Lung (tissue), 11 donors: ENCODE measurements at regions not wholly inside any gene's neighbourhood (a gene's known extent, or its start where the extent isn't known, plus 50 kb on each side); places are given as distances from the start of the nearest gene placed in this dataset.
A peak's percentile ranks its signal among the peaks of the same experiment; 100 is the strongest.

Experiments used
- ATAC-seq: fragments of 200-7000 bp; cut with Tn5 transposase; one replicate; pipeline ENCODE4 v1.9.1; 2020; ENCODE audit warnings: moderate number of reproducible peaks; ENCODE audit not compliant: insufficient read depth, low FRiP score
- DNase-seq, 3 donors: peaks; one replicate each; pipeline ENCODE4 v3.0.0-alpha.2; 2013 to 2017
- H3K27ac ChIP-seq, 2 donors: one replicate each; pipeline ENCODE4 v1.5.1; 2013; ENCODE audit warnings: mild to moderate bottlenecking in 2 of 2, moderate library complexity in 2 of 2, control low read depth in 1 of 2, inconsistent platforms in 1 of 2, low read depth in 1 of 2, low read length in 1 of 2
- H3K27me3 ChIP-seq, 3 donors: one replicate each; pipeline ENCODE4 v1.5.1; 2013; ENCODE audit warnings: low read length in 2 of 3; ENCODE audit not compliant: control insufficient read depth in 3 of 3, insufficient read depth in 3 of 3
- H3K36me3 ChIP-seq, 4 donors: one replicate each; pipeline ENCODE4 v1.5.1; 2013; ENCODE audit warnings: low read length in 4 of 4, mild to moderate bottlenecking in 1 of 4, moderate library complexity in 1 of 4; ENCODE audit not compliant: control insufficient read depth in 4 of 4, insufficient read depth in 4 of 4
- H3K4me1 ChIP-seq, 5 donors: one replicate each; pipeline ENCODE4 v1.5.1; 2013; ENCODE audit warnings: low read length in 5 of 5, mild to moderate bottlenecking in 2 of 5, moderate library complexity in 1 of 5; ENCODE audit not compliant: control insufficient read depth in 5 of 5, insufficient read depth in 5 of 5
- H3K4me3 ChIP-seq: one replicate; pipeline ENCODE4 v1.5.1; 2013; ENCODE audit warnings: mild to moderate bottlenecking, control low read depth, moderate library complexity
- H3K9ac ChIP-seq, 2 donors: one replicate each; pipeline ENCODE4 v1.5.1; 2013; ENCODE audit warnings: low read length in 2 of 2, control low read depth in 1 of 2; ENCODE audit not compliant: insufficient read depth in 1 of 2
- H3K9me3 ChIP-seq, 4 donors: one replicate each; pipeline ENCODE4 v1.5.1; 2013; ENCODE audit warnings: low read length in 3 of 4, mild to moderate bottlenecking in 1 of 4, moderate library complexity in 1 of 4; ENCODE audit not compliant: control insufficient read depth in 4 of 4, insufficient read depth in 3 of 4
- WGBS, 2 donors: extraction: QIAGEN DNeasy Blood & Tissue Kit; methylation state at CpG; one replicate each; pipeline ENCODE4 v1.1.7; 2013; 5-methylcytosine and 5-hydroxymethylcytosine counted together
- TF ChIP-seq, protein P1 (sequence below): IDR thresholded peaks from 2 replicates; pipeline ENCODE4 v1.5.1; 2012; ENCODE audit warnings: mild to moderate bottlenecking; ENCODE audit errors: control extremely low read depth, extremely low read depth
- donor health status: control.
- donor health status: control.
- donor health status: Bipolar disorder and iron deficiency.
- donor health status: healthy.
- donor health status: DM: yes; HTN: yes; CAD: no.

DNA sequence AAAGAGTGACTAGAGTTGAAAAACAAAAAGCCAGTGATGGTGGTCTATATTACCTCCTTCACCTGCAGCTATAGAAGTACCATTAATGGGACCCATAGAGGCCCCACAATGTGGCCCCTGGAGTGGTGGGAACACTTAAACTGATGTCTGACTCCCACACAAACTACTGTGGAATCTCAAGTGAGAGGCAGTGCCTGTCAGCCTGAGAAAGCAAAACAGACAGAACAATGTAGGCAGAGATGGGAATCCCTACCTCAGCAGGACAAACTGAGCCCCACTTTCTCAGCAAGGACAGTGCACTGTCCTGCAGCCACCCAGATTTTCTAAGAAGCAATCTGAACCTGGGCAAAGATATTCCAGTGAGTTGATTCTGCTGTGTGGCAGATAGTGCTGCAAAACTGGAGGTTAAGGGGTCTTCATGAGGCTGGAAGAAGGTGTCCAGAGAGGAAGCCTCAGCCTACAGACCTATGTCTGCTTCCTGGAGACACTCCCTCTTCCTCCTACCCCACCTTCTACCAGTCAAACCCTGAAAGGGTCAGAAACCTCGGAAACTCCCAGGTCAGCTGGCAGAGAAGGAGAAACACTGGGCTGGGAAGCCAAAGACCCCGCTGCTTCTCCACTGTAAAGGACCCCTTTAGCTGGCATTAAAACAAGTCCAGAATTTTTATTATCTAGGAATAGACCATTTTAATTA lies 228.7 kb downstream of the C1orf94 start:
- DNase-seq (no peak), ATAC-seq (no peak)
- no peaks in the 10 kb centered on the region for H3K27me3 ChIP-seq
- H3K36me3 ChIP-seq = no peaks in the 10 kb centered on the region
- peaks cover 0 to 11% (median 0%) of the 10 kb centered on the region in 5 donors for H3K4me1 ChIP-seq
- no peaks in the 10 kb centered on the region for H3K9me3 ChIP-seq
- H3K9ac ChIP-seq = no peak overlapping the region
- H3K4me3 ChIP-seq = no peak overlapping the region
- H3K27ac ChIP-seq = peak overlapping the region in 1 of 2 donors; percentile 59
- 63 to 73% methylated on average over 2 of the region's 2 CpGs for WGBS, 2 donors
- TF ChIP-seq, protein P1, sequence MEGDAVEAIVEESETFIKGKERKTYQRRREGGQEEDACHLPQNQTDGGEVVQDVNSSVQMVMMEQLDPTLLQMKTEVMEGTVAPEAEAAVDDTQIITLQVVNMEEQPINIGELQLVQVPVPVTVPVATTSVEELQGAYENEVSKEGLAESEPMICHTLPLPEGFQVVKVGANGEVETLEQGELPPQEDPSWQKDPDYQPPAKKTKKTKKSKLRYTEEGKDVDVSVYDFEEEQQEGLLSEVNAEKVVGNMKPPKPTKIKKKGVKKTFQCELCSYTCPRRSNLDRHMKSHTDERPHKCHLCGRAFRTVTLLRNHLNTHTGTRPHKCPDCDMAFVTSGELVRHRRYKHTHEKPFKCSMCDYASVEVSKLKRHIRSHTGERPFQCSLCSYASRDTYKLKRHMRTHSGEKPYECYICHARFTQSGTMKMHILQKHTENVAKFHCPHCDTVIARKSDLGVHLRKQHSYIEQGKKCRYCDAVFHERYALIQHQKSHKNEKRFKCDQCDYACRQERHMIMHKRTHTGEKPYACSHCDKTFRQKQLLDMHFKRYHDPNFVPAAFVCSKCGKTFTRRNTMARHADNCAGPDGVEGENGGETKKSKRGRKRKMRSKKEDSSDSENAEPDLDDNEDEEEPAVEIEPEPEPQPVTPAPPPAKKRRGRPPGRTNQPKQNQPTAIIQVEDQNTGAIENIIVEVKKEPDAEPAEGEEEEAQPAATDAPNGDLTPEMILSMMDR = no peak

DNA sequence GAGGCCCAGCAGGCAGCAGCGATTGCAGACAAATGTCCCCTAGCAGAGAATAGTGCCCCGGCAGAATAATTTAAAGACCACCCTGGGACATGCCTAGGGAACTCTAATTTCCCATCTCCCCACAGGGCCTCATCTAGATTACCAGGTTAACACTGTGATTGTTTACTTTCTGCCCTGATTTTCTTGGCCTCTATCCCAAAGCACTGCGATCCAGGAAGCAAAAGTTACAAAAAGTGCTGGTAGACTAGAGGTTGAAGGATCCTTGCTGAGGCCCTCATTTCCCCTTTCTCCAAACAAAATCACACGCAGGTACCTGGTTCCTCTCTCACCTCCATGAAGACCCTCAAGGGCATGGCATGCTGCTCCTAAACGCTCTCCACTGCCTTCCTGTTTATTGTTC lies 229.7 kb downstream of the C1orf94 start:
- no peak overlapping the region for H3K9ac ChIP-seq
- DNase-seq = peak; percentile 19 to 78 (median 56)
- peaks cover 0 to 11% (median 0%) of the 10 kb centered on the region in 5 donors for H3K4me1 ChIP-seq
- no peaks in the 10 kb centered on the region for H3K36me3 ChIP-seq
- 20 to 34% methylated on average over 5 of the region's 5 CpGs for WGBS, 2 donors
- TF ChIP-seq, protein P1 = no peak
- no peak for ATAC-seq
- peak overlapping the region in 1 of 2 donors; percentile 77 for H3K27ac ChIP-seq
- H3K27me3 ChIP-seq = no peaks in the 10 kb centered on the region
- no peaks in the 10 kb centered on the region for H3K9me3 ChIP-seq
- H3K4me3 ChIP-seq = no peak overlapping the region

DNA sequence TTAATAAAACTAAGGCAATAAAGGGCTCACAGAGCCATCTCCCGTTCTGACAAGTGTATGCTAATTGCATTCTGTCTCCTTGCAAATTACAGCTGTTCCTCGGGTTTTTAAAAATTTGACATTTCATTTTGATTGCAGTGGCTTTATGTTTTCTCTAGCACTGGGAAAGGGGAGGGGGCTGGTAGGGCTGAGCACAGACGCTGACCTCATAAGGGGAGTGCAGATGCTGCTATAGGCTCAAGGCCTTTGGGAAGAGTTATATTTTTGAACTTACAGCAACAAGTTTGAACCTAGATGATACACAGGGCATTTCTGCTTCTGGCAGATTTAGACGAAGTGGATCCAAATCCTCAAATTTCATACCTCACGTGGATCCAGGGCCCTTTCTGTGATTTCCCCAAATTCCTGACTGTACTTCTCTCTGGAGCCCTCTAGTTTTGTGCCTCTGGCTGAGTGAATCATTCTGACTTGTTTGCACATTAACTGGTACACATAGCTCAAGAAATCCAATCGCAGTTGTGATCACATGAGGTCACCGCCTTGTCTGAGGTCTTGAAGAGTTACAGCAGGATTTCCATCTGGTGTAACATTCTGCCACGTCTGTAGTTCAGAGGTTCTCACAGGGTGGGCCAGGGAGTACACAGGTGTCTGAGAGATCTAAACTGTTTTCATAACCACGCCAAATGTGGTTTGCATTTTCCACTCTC lies 230.3 kb downstream of the C1orf94 start:
- Histone ChIP-seq H3K4me3 (no peak overlapping the region), H3K27me3 (no peaks in the 10 kb centered on the region), H3K36me3 (no peaks in the 10 kb centered on the region), H3K4me1 (peaks cover 0 to 11% (median 0%) of the 10 kb centered on the region in 5 donors), H3K9me3 (no peaks in the 10 kb centered on the region), H3K9ac (no peak overlapping the region), H3K27ac (peak overlapping the region in 1 of 2 donors; percentile 77)
- DNase-seq = peak in 1 of 3 donors; percentile 17
- 44 to 62% methylated on average over 9 of the region's 9 CpGs for WGBS, 2 donors
- TF ChIP-seq, protein P1 = no peak
- ATAC-seq = peak; percentile 57
